B cell (primary cell): ENCODE measurements at regions not wholly inside any gene's neighbourhood (a gene's known extent, or its start where the extent isn't known, plus 50 kb on each side); places are given as distances from the start of the nearest gene placed in this dataset.

Source experiments
- ATAC-seq: fragments of 200-7000 bp; cut with Tn5 transposase; one replicate; pipeline ENCODE4 v1.10.0; 2021; ENCODE audit warnings: low read depth, mild to moderate bottlenecking, moderate number of reproducible peaks, moderate library complexity
- CTCF ChIA-PET: fragments of 350-600 bp; sonication (Branson Sonifier 250); formaldehyde crosslinking; loops from one replicate; lab custom pipeline; 2021; ENCODE audit warnings: antibody characterized with exemption, inconsistent platforms; lab: Charles Lee
- POLR2A ChIA-PET: fragments of 350-600 bp; sonication (Branson Sonifier 250); formaldehyde crosslinking; loops from one replicate; lab custom pipeline; 2021; ENCODE audit warnings: antibody characterized with exemption; lab: Charles Lee
- DNase-seq: peaks from one replicate; pipeline ENCODE4 v3.0.0; 2013
- H2AFZ ChIP-seq: 2 replicates; pipeline ENCODE4 v1.6.1; 2012; ENCODE audit warnings: mild to moderate bottlenecking, low read depth, low read length; ENCODE audit not compliant: insufficient read depth, poor library complexity, severe bottlenecking
- H3K27ac ChIP-seq, 2 donors: 1 replicate in 1 of 2; 2 replicates in 1 of 2; pipeline ENCODE4 v1.5.1; 2012 to 2013; ENCODE audit warnings: low read length in 2 of 2, mild to moderate bottlenecking in 2 of 2, moderate library complexity in 1 of 2
- H3K27me3 ChIP-seq, 4 experiments: fragments of 200-600 bp in 1 of 4; sonication (generic) in 1 of 4; replicated peaks in 1 of 4; 1 replicate in 2 of 4; 2 replicates in 2 of 4; pipeline versions ENCODE4 v1.6.1 to v1.7.0; 2013 to 2016; ENCODE audit warnings: low read length in 3 of 4, mild to moderate bottlenecking in 2 of 4, mixed read lengths in 1 of 4, moderate library complexity in 1 of 4; ENCODE audit not compliant: insufficient read depth in 4 of 4, control insufficient read depth in 3 of 4; ENCODE audit errors: control extremely low read depth in 1 of 4
- H3K36me3 ChIP-seq, 2 experiments: replicated peaks in 1 of 2; 1 replicate in 1 of 2; 2 replicates in 1 of 2; pipeline versions ENCODE4 v1.6.1 to v1.7.1; 2013; ENCODE audit warnings: low read length in 1 of 2; ENCODE audit not compliant: insufficient read depth in 2 of 2, control insufficient read depth in 1 of 2; ENCODE audit errors: control extremely low read depth in 1 of 2, extremely low read depth in 1 of 2
- H3K4me1 ChIP-seq, 2 donors: fragments of 200-600 bp in 1 of 2; sonication (generic) in 1 of 2; 1 replicate in 1 of 2; 2 replicates in 1 of 2; pipeline versions ENCODE4 v1.5.1 to v1.6.1; 2013 to 2017; ENCODE audit warnings: low read length in 2 of 2; ENCODE audit not compliant: control insufficient read depth in 2 of 2, insufficient read depth in 2 of 2
- H3K4me2 ChIP-seq: replicated peaks from 2 replicates; pipeline ENCODE3; 2012; ENCODE audit warnings: mild to moderate bottlenecking, low read depth, low read length; ENCODE audit not compliant: poor library complexity, severe bottlenecking
- H3K4me3 ChIP-seq, 5 experiments: fragments of 200-600 bp in 1 of 5; sonication (generic) in 1 of 5; 1 replicate in 3 of 5; 2 replicates in 2 of 5; pipeline versions ENCODE4 v1.5.1 to v1.7.0; 2011 to 2016; ENCODE audit warnings: low read length in 4 of 5, mild to moderate bottlenecking in 4 of 5, low read depth in 2 of 5, control low read depth in 1 of 5, moderate library complexity in 1 of 5; ENCODE audit not compliant: insufficient read depth in 1 of 5; ENCODE audit errors: control extremely low read depth in 1 of 5, extremely low read depth in 1 of 5
- H3K79me2 ChIP-seq: fragments of 200-600 bp; sonication (generic); one replicate; pipeline ENCODE4 v1.6.0; 2016; ENCODE audit warnings: low read length; ENCODE audit not compliant: control insufficient read depth, insufficient read depth
- H3K9ac ChIP-seq: fragments of 200-600 bp; sonication (generic); 2 replicates; pipeline ENCODE4 v1.6.1; 2017; ENCODE audit warnings: mild to moderate bottlenecking, low read length, moderate library complexity
- H3K9me3 ChIP-seq, 3 donors: one replicate each; pipeline versions ENCODE4 v1.6.1 to v1.7.1; 2013; ENCODE audit warnings: low read length in 2 of 3; ENCODE audit not compliant: control insufficient read depth in 2 of 3, insufficient read depth in 1 of 3; ENCODE audit errors: control extremely low read depth in 1 of 3
- H4K20me1 ChIP-seq: 2 replicates; pipeline ENCODE4 v1.6.0; 2012; ENCODE audit warnings: mild to moderate bottlenecking, low read length; ENCODE audit not compliant: insufficient read depth, control insufficient read depth, poor library complexity, severe bottlenecking
- H3K27ac Mint-ChIP-seq: one replicate; pipeline ENCODE4 v1.8.0; 2021; ENCODE audit warnings: mixed read lengths
- H3K27me3 Mint-ChIP-seq: one replicate; pipeline ENCODE4 v1.8.0; 2021; ENCODE audit warnings: mixed read lengths
- H3K4me1 Mint-ChIP-seq: one replicate; pipeline ENCODE4 v1.8.0; 2021; ENCODE audit warnings: mixed read lengths
- H3K4me3 Mint-ChIP-seq: one replicate; pipeline ENCODE4 v1.8.0; 2021; ENCODE audit warnings: mixed read lengths
- H3K9me3 Mint-ChIP-seq: one replicate; pipeline ENCODE4 v1.8.0; 2022; ENCODE audit warnings: mixed read lengths; ENCODE audit not compliant: insufficient read depth
- CTCF ChIP-seq: fragments of 200-600 bp; IDR thresholded peaks from one replicate; pipeline ENCODE4 v1.8.0; 2022; ENCODE audit warnings: antibody characterized with exemption, mild to moderate bottlenecking
- EZH2 ChIP-seq: IDR thresholded peaks from 2 replicates; pipeline ENCODE4 v1.6.1; 2012; ENCODE audit warnings: borderline replicate concordance, low read depth, mild to moderate bottlenecking, moderate library complexity, low read length; ENCODE audit not compliant: insufficient read depth, poor library complexity, severe bottlenecking
- WGBS: methylation state at CpG from one replicate; pipeline ENCODE4 v1.1.5; 2013; ENCODE audit warnings: missing lambda C conversion rate; ENCODE audit not compliant: insufficient coverage; 5-methylcytosine and 5-hydroxymethylcytosine counted together
- intact Hi-C: fragments of 100-400 bp; cut with micrococcal nuclease; formaldehyde crosslinking; loops from one replicate; pipeline ENCODE4 v1.10.0; 2022

GRCh38 chr3:144375088-144375487, 403.5 kb downstream of the DIPK2A start:
- H3K36me3 ChIP-seq: no peaks in the 10 kb centered on the region
- H3K4me3 ChIP-seq: no peak overlapping the region
- no peaks in the 10 kb centered on the region for H3K9me3 ChIP-seq
- no peaks in the 10 kb centered on the region for H3K4me1 Mint-ChIP-seq
- ChIA-PET POLR2A (no interaction called here), CTCF (no interaction called here)
- H4K20me1 ChIP-seq: no peaks in the 10 kb centered on the region
- no peaks in the 10 kb centered on the region for H3K9me3 Mint-ChIP-seq
- TF ChIP-seq EZH2: no peak
- no peak for TF ChIP-seq CTCF
- H3K27me3 Mint-ChIP-seq: no peaks in the 10 kb centered on the region
- H3K9ac ChIP-seq: no peak overlapping the region
- no peak overlapping the region for H3K4me3 Mint-ChIP-seq
- intact Hi-C loops: no loop called here
- no peak overlapping the region for H3K27ac ChIP-seq
- H3K79me2 ChIP-seq: no peaks in the 10 kb centered on the region
- H2AFZ ChIP-seq: no peak overlapping the region
- H3K4me2 ChIP-seq: no peak overlapping the region
- H3K27me3 ChIP-seq: no peaks in the 10 kb centered on the region
- WGBS: no CpG with 5 or more reads among the region's 1 CpG
- no peak for ATAC-seq
- H3K4me1 ChIP-seq: no peaks in the 10 kb centered on the region
- DNase-seq: no peak
- H3K27ac Mint-ChIP-seq: no peak overlapping the region

GRCh38 chr3:144380849-144381248, 409.2 kb downstream of the DIPK2A start:
- POLR2A ChIA-PET: no interaction called here
- Mint-ChIP-seq H3K4me1 (no peaks in the 10 kb centered on the region), H3K9me3 (no peaks in the 10 kb centered on the region), H3K27me3 (no peaks in the 10 kb centered on the region), H3K4me3 (no peak overlapping the region), H3K27ac (no peak overlapping the region)
- Histone ChIP-seq H3K4me1 (no peaks in the 10 kb centered on the region), H3K79me2 (no peaks in the 10 kb centered on the region), H3K4me2 (no peak overlapping the region), H4K20me1 (no peaks in the 10 kb centered on the region), H3K27ac (no peak overlapping the region), H3K9ac (no peak overlapping the region), H3K36me3 (no peaks in the 10 kb centered on the region), H3K4me3 (no peak overlapping the region), H2AFZ (no peak overlapping the region), H3K9me3 (no peaks in the 10 kb centered on the region), H3K27me3 (no peaks in the 10 kb centered on the region)
- intact Hi-C loops: no loop called here
- no peak for DNase-seq
- 93% methylated on average over 4 of the region's 4 CpGs for WGBS
- TF ChIP-seq EZH2 (no peak), CTCF (no peak)
- ATAC-seq: no peak
- CTCF ChIA-PET: no interaction called here
